Thyroid gland (tissue), 4 donors: ENCODE measurements at regions not wholly inside any gene's neighbourhood (a gene's known extent, or its start where the extent isn't known, plus 50 kb on each side); places are given as distances from the start of the nearest gene placed in this dataset.

Experiments
- POLR2A ChIP-seq, 2 donors: fragments of 450-650 bp; IDR thresholded peaks; one replicate each; pipeline ENCODE4 v1.6.1; 2017; ENCODE audit warnings: antibody characterized with exemption in 2 of 2, mild to moderate bottlenecking in 2 of 2, moderate library complexity in 1 of 2
- TF ChIP-seq, protein P1 (sequence below), 6 experiments: fragments of 200-600 bp in 3 of 6; fragments of 450-650 bp in 3 of 6; sonication (generic) in 3 of 6; IDR thresholded peaks; one replicate each; pipeline ENCODE4 v1.5.1; 2016 to 2019; ENCODE audit warnings: antibody characterized with exemption in 6 of 6, mild to moderate bottlenecking in 2 of 6, inconsistent platforms in 1 of 6, moderate library complexity in 1 of 6

DNA sequence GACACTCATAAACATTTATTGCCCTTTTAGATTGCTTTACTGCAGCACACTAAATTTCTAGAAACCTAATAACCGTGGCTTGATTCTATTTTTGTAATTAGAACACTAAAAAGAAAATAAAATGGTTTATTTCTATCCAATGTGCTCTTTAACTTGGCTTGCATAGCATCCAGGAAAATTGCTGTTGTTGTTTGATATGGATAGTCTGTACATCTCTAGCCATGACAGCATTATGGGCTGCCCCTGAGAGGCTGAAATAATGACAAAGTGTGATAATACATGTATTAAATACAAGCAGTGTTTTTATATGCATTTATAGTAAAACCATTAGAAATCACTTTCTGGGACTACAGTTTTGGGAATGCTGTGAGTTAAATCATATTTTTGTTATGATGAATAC lies 472.5 kb downstream of the EPM2A start:
- TF ChIP-seq, protein P1, sequence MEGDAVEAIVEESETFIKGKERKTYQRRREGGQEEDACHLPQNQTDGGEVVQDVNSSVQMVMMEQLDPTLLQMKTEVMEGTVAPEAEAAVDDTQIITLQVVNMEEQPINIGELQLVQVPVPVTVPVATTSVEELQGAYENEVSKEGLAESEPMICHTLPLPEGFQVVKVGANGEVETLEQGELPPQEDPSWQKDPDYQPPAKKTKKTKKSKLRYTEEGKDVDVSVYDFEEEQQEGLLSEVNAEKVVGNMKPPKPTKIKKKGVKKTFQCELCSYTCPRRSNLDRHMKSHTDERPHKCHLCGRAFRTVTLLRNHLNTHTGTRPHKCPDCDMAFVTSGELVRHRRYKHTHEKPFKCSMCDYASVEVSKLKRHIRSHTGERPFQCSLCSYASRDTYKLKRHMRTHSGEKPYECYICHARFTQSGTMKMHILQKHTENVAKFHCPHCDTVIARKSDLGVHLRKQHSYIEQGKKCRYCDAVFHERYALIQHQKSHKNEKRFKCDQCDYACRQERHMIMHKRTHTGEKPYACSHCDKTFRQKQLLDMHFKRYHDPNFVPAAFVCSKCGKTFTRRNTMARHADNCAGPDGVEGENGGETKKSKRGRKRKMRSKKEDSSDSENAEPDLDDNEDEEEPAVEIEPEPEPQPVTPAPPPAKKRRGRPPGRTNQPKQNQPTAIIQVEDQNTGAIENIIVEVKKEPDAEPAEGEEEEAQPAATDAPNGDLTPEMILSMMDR (IDR thresholded peaks at IDR 0.05): no peak
- no peak for TF ChIP-seq POLR2A (IDR thresholded peaks at IDR 0.05)
